DND-41 (cell line): ENCODE measurements at regions not wholly inside any gene's neighbourhood (a gene's known extent, or its start where the extent isn't known, plus 50 kb on each side); places are given as distances from the start of the nearest gene placed in this dataset.

Experiments used
- EZH2 ChIP-seq: IDR thresholded peaks from 3 replicates; pipeline ENCODE4 v1.6.1; 2012; ENCODE audit warnings: borderline replicate concordance, low read depth, mild to moderate bottlenecking, moderate library complexity, low read length, inconsistent platforms; ENCODE audit not compliant: severe bottlenecking
- TF ChIP-seq, protein P1 (sequence below): IDR thresholded peaks from 2 replicates; pipeline ENCODE4 v1.5.1; 2012; ENCODE audit warnings: borderline replicate concordance, low read length, moderate library complexity, mild to moderate bottlenecking; ENCODE audit not compliant: poor library complexity, severe bottlenecking; ENCODE audit errors: extremely low read depth

DNA sequence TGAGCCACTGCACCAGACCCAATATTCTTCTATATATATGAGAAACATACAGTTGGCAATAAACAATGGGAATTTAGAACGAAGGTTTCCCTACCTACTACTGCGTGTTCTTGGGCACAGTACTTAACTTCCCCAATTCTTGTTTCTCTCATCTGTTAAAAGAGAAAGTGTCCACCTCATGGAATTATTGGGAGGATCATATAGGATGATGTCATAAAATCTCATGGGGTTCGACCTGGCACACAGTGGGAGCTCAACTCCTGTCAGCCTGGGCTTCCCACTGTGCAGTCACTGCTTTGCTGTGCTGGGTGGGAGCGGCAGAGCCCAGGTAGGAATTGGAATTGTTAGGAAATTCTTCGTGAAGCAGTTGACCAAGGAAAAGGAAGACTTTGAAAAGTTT lies 203.3 kb downstream of the SH3BP4 start:
- TF ChIP-seq, protein P1, sequence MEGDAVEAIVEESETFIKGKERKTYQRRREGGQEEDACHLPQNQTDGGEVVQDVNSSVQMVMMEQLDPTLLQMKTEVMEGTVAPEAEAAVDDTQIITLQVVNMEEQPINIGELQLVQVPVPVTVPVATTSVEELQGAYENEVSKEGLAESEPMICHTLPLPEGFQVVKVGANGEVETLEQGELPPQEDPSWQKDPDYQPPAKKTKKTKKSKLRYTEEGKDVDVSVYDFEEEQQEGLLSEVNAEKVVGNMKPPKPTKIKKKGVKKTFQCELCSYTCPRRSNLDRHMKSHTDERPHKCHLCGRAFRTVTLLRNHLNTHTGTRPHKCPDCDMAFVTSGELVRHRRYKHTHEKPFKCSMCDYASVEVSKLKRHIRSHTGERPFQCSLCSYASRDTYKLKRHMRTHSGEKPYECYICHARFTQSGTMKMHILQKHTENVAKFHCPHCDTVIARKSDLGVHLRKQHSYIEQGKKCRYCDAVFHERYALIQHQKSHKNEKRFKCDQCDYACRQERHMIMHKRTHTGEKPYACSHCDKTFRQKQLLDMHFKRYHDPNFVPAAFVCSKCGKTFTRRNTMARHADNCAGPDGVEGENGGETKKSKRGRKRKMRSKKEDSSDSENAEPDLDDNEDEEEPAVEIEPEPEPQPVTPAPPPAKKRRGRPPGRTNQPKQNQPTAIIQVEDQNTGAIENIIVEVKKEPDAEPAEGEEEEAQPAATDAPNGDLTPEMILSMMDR: no peak
- TF ChIP-seq EZH2: no peak
